Body of pancreas (tissue), 4 donors: ENCODE measurements at regions not wholly inside any gene's neighbourhood (a gene's known extent, or its start where the extent isn't known, plus 50 kb on each side); places are given as distances from the start of the nearest gene placed in this dataset.

Source experiments
- CTCF ChIP-seq, 7 experiments: fragments of 450-650 bp in 4 of 7; fragments of 200-600 bp in 3 of 7; sonication (generic) in 3 of 7; IDR thresholded peaks; one replicate each; pipeline ENCODE4 v1.5.1; 2016 to 2019; ENCODE audit warnings: antibody characterized with exemption in 7 of 7
- POLR2A ChIP-seq, 3 donors: fragments of 450-650 bp; IDR thresholded peaks; one replicate each; pipeline ENCODE4 v1.6.1; 2016; ENCODE audit warnings: antibody characterized with exemption in 3 of 3, mild to moderate bottlenecking in 2 of 3

DNA sequence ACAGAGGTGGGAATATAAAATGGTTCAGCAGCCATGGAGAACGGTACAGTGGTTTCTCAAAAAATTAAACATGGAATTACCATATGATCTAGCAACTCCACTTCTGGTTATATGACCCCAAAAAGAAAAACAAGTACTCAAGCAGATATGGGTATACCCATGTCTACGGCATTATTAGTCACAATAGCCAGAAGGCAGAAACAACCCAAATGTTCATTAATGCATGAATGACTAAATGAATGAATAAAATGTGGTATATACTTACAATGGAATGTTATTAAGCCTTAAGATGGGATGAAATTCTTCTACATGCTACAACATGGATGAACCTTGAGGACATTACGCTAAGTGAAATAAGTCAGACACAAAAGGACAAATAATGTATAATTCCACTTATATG is 141.3 kb upstream of the FOXN2 start:
- TF ChIP-seq CTCF (IDR thresholded peaks at IDR 0.05) = no peak
- no peak for TF ChIP-seq POLR2A (IDR thresholded peaks at IDR 0.05)
